AG09319 (cell line): ENCODE measurements at regions not wholly inside any gene's neighbourhood (a gene's known extent, or its start where the extent isn't known, plus 50 kb on each side); places are given as distances from the start of the nearest gene placed in this dataset.

Experiments
- DNase-seq: peaks from one replicate; pipeline ENCODE4 v3.0.0-alpha.2; 2010; ENCODE audit warnings: low read depth; ENCODE audit errors: extremely low read depth
- CTCF ChIP-seq: IDR thresholded peaks from 2 replicates; pipeline ENCODE4 v1.5.1; 2011; ENCODE audit warnings: low read depth, mild to moderate bottlenecking, inconsistent platforms, low read length, moderate library complexity

- TF ChIP-seq CTCF = no peak
- DNase-seq = no peak
These were observed 52.2 kb upstream of the ABCA1 start for GRCh38 chr9:104980039-104980654.

- TF ChIP-seq CTCF = no peak
- DNase-seq = no peak
These were observed 53.7 kb upstream of the ABCA1 start for GRCh38 chr9:104981543-104982129.

- no peak for DNase-seq
- no peak for TF ChIP-seq CTCF
These were observed 54.6 kb upstream of the ABCA1 start for GRCh38 chr9:104982543-104982942.

GRCh38 chr9:104983491-104983890, 55.5 kb upstream of the ABCA1 start:
- no peak for DNase-seq
- TF ChIP-seq CTCF = no peak

- DNase-seq = no peak
- no peak for TF ChIP-seq CTCF
These were observed 56.2 kb upstream of the ABCA1 start for GRCh38 chr9:104984121-104984520.

GRCh38 chr9:104984542-104984941, 56.6 kb upstream of the ABCA1 start:
- TF ChIP-seq CTCF = no peak
- DNase-seq = no peak

- TF ChIP-seq CTCF = no peak
These were observed 57.0 kb upstream of the ABCA1 start for GRCh38 chr9:104984948-104985347.

More at GRCh38 chr9:104984948-104985347, 57.0 kb upstream of the ABCA1 start:
- DNase-seq = no peak
